GM13977 (cell line): ENCODE measurements at regions not wholly inside any gene's neighbourhood (a gene's known extent, or its start where the extent isn't known, plus 50 kb on each side); places are given as distances from the start of the nearest gene placed in this dataset.

ENCODE experiments used
- DNase-seq: peaks from one replicate; pipeline ENCODE4 v3.0.0; 2012; ENCODE audit warnings: low spot score
- in situ Hi-C: fragments of 300-500 bp; cut with MboI; formaldehyde crosslinking; loops from one replicate; pipeline ENCODE4 v1.12.0; 2022; ENCODE audit warnings: low sequenced_read_pairs, low pct_unique_long_range_greater_than_20kb, mixed read lengths, inconsistent platforms; ENCODE audit not compliant: unreplicated experiment
- TF ChIP-seq, protein P1 (sequence below): IDR thresholded peaks from 2 replicates; pipeline ENCODE4 v1.5.1; 2012; ENCODE audit warnings: mild to moderate bottlenecking, control low read depth; ENCODE audit not compliant: insufficient read depth; ENCODE audit errors: extremely low read depth, missing control alignments

DNA sequence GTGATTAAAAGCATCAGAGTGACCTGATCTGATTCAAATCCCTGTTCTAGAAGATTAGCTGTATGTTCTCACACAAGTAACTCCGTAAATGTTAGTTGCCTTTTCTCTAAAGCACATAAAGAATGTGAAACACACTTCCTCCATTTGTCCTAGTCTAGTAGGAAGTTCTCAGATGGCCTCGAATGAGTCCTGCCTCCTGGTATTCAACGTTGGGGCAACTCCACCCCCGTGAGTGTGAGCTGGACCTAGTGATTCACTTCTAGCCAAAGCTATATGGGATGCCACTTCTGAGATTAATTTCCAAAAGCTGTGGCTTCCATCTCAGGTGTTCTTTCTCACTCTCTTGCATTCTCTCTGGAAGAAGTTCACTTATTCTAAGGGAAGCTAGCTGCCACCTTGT, 267.6 kb downstream of the GPATCH2 start:
- in situ Hi-C loops, result no loop called here
- TF ChIP-seq, protein P1, sequence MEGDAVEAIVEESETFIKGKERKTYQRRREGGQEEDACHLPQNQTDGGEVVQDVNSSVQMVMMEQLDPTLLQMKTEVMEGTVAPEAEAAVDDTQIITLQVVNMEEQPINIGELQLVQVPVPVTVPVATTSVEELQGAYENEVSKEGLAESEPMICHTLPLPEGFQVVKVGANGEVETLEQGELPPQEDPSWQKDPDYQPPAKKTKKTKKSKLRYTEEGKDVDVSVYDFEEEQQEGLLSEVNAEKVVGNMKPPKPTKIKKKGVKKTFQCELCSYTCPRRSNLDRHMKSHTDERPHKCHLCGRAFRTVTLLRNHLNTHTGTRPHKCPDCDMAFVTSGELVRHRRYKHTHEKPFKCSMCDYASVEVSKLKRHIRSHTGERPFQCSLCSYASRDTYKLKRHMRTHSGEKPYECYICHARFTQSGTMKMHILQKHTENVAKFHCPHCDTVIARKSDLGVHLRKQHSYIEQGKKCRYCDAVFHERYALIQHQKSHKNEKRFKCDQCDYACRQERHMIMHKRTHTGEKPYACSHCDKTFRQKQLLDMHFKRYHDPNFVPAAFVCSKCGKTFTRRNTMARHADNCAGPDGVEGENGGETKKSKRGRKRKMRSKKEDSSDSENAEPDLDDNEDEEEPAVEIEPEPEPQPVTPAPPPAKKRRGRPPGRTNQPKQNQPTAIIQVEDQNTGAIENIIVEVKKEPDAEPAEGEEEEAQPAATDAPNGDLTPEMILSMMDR, result no peak
- DNase-seq, result no peak

DNA sequence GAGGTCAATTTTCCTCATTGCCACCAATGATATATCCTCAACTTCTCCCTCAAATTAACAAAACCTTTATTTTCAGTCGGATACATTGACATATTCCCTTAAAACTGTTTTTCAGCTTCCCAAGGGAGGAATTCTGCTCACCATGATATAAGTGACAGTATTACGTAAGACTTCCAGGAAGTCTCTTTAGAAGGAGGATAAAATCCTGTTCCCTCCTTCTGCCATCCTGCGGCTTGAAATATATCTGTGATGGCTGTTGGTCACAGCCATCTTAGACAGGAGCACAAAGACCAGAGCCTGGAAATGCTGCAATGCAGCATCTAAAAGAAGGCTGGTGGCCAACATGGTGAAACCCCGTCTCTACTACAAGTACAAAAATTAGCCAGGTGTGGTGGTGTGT, 270.4 kb downstream of the GPATCH2 start:
- DNase-seq, result no peak
- in situ Hi-C loops, result no loop called here
- TF ChIP-seq, protein P1, result no peak

DNA sequence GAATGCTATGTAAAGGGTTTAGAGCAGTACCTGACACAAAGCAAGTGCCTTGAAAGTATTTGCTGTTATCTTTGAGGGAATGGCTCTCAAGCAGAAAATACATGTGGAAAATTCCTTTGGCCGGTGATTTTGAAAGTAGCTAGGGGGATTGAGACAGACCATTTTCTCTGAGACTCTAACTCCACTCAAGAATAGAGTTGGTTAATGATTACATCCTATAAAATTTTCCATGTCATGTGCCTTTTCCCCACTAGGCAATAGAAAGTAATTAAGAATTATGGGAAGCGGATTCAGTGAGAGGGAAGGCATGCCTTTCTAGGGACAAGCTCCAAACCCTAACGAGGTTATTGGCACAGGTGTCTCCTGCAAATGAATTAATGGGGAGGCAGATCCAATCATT, 276.0 kb downstream of the GPATCH2 start:
- DNase-seq, result no peak
- in situ Hi-C loops, result no loop called here
- TF ChIP-seq, protein P1, result no peak

DNA sequence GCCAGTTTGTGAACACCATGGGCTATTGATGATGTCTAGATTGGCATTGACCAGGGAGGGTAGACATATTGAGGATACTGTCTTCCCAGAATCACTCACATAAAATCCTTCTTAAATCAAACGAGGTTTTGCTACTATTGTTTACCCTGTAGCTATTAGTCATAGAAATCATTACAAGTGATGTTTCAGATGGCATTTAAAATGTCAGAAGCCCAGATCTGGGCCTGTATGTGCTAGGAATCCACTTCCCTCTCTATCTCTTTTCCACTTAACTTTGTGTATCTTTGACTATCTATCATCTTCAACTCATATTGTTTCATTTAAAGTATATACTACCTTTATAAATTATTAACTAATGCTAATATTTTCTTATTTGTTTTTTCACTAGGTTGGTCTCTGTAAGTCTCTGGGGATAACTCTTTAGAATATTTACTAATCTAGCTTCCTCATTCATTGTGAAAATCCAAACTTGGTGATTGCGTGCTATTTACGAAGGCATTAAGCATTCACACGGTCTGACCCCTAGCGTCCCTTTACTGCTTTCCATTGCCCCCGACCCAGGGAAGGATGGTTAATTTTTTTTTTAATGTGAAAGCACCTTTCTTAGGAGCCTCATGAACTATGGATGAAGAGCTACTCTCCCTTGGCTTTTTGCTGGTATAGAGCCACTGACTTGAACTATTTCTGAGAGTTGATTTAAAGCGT, 281.8 kb downstream of the GPATCH2 start:
- no peak for DNase-seq
- in situ Hi-C loops, result no loop called here
- TF ChIP-seq, protein P1, result no peak

DNA sequence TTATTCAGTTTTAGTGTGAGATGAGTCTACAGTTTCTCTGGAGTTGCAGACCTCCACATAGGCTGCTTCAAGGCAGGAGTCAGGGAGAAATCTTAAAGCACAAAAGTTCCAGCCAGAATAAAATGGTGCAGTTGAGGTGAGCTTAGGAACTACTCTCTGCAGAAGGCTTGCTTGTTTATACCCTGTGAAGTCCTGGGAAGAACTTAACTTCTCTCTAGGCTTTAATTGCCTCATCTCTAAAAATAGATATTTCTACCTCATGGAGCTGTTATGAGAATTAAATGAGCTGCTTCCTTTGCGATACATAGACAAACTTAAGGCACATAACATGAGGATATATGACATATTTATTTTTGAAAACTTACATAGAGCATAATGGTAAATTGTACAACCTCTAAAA, 286.2 kb downstream of the GPATCH2 start:
- in situ Hi-C loops, result no loop called here
- no peak for DNase-seq
- TF ChIP-seq, protein P1, result no peak

DNA sequence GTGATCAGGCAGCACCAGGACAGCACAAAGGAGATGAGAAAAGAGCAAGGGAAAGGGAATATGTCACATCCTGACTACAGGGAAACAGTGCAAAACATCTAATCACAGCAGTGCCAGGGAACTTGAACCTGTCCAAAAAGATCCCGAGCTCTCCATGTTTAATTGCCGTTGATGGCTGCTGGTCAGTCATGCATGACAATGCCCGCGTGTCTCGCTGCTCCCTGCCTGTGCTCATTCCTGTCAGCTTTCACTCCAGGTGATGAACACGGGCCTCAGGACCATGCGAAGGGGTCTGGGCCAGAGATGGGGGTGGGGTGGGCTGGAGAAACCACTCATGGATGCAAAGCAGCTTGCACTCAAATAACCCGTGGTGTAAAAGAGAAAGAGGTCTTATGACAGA, 287.0 kb downstream of the GPATCH2 start:
- TF ChIP-seq, protein P1, result no peak
- in situ Hi-C loops, result no loop called here
- no peak for DNase-seq
